D721Med (cell line): ENCODE measurements at regions not wholly inside any gene's neighbourhood (a gene's known extent, or its start where the extent isn't known, plus 50 kb on each side); places are given as distances from the start of the nearest gene placed in this dataset.

Experiments
- DNase-seq: peaks from one replicate; pipeline ENCODE4 v3.0.0; 2011; ENCODE audit warnings: low spot score; ENCODE audit not compliant: insufficient read length
- FAIRE-seq: peaks from 2 replicates; lab custom pipeline; 2011; peaks lifted over from hg19 to GRCh38; lab: Jason Lieb, UNC
- TF ChIP-seq, protein P1 (sequence below): IDR thresholded peaks from 2 replicates; pipeline ENCODE4 v1.5.1; 2012; ENCODE audit warnings: mild to moderate bottlenecking, control low read depth; ENCODE audit not compliant: insufficient read depth; ENCODE audit errors: missing control alignments

DNA sequence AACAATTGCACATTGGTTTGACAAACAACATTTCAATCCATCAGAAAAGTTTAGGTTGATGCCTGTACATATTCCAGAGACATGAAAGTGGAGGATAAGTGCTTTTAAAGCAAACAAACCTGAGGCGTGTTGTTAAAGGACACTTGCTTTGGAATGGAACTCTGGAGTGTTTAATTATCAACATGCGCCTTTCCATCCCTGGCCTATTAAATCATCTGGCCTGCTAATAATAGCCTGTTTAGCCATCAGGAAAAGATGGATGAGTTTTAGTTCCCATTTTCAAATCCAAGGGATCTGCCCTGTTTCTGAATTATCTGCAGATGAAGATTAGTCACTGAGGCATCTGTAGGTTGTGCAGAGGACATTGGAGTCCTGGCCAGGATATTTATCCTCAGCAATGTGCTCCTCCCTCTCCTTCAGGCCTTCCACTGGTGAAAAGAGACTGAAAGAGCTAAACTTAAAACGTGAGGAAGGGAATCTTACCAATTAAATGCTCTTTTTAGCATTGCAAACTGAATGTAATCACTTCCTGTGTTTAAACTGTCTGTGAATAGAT is 388.9 kb downstream of the PPARGC1A start:
- FAIRE-seq, result no peak
- TF ChIP-seq, protein P1, sequence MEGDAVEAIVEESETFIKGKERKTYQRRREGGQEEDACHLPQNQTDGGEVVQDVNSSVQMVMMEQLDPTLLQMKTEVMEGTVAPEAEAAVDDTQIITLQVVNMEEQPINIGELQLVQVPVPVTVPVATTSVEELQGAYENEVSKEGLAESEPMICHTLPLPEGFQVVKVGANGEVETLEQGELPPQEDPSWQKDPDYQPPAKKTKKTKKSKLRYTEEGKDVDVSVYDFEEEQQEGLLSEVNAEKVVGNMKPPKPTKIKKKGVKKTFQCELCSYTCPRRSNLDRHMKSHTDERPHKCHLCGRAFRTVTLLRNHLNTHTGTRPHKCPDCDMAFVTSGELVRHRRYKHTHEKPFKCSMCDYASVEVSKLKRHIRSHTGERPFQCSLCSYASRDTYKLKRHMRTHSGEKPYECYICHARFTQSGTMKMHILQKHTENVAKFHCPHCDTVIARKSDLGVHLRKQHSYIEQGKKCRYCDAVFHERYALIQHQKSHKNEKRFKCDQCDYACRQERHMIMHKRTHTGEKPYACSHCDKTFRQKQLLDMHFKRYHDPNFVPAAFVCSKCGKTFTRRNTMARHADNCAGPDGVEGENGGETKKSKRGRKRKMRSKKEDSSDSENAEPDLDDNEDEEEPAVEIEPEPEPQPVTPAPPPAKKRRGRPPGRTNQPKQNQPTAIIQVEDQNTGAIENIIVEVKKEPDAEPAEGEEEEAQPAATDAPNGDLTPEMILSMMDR, result no peak

DNA sequence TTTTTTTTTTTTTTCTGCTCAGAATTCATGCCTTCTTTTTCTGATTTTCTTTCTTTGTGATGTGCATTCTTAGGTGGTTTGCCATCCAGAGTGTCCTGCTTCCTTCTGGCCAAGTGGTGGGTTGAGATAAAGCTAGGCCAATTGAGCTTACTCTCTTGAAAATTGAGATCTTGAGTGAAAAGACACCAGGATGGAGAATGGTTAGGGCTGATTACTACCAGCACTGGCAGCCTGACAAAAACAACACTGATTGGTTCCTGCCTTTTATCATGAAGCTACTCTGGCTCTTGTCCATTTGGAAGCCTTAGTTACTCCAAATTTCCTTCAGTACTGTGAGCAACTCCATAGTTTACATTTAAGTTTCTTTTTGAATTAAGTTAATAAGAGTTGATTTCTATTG is 404.0 kb downstream of the PPARGC1A start:
- FAIRE-seq, result no peak
- TF ChIP-seq, protein P1, result no peak
- DNase-seq, result no peak

More for the DNA sequence above, 388.9 kb downstream of the PPARGC1A start:
- DNase-seq, result no peak

DNA sequence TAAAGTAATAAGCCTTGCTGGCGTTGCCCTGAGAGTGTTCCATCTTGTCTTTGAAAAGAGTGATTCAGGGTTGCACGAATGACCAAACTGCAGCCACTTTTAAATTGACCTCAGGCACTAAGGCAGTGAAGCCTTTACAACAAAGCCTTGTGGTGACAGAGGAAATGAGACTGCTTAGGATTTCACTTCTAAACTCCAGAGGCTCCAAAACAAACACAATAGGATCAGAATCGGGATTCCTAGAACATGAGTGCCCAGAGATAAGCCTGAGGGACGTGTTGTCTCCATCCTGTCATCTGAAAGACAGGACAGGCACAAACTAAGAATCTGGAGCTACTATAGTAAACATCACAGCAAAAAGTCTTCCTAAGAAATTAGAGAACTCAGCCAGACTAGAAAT is 405.2 kb downstream of the PPARGC1A start:
- no peak for DNase-seq
- FAIRE-seq, result no peak
- TF ChIP-seq, protein P1, result no peak

DNA sequence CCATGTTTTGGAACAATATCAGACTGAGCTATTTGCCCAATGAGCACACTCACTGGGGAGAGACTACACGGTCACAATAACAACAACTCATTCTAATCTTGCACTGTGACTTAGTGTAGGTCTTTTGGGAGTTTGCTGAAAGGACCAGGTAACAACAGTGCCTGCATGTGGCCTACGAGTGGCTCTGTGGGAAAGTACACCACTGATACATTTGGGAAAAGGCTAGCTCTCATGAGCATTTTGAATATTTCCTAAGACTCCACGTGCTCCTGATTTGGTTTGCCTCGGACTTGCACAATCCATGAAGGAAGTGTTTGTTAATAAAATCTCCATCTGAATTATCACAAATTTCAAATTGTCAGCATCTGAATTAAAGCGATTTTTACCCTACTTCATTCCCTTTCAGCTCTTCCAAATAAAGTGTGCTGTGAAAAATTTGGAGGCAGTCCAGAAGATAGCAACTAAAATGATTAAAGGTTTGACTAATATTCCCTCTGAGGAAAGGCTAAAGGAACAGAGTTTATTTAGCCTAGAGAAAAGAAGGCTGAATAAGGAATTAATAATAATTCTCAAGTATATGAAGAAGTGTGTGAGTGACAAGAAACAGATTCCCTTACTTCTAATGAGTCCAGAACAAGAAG is 406.4 kb downstream of the PPARGC1A start:
- TF ChIP-seq, protein P1, result no peak
- FAIRE-seq (no peak), DNase-seq (no peak)

DNA sequence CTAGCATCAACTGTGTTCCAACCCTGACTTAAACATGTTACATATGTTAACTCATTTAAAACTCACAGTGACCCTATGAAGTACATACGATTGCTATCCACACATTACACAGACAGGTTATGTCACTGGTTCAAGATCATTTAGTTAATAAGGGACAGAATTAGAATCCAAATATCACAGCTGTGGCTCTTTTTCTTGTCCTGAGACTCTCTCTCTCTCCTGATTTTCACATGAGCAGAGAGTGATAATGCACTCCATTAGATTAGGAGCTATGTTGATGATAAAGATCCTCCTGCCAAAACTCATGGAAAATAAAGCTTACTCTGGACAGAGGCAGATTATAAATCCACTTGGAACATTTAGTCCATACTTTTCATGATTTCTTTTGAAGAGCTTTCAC is 408.3 kb downstream of the PPARGC1A start:
- DNase-seq, result no peak
- TF ChIP-seq, protein P1, result no peak
- no peak for FAIRE-seq

DNA sequence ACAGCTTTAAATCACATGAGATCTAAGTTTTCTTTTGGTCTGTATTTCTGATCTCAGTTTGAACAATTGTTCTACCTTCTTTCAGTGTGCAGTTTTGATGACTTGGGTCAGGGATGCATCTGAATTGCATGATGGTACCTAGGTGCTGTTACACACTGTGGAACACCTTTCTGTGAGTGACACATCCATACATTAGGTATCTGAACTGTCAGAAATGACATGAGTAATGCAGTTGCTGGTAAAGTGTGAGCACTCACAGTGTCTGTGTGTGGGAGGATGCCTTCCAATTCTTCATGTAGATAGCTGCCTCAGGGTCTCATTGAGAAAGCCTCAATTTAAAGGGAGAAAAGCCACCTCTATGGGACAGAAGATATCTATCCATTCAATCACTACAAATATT is 411.9 kb downstream of the PPARGC1A start:
- TF ChIP-seq, protein P1, result no peak
- DNase-seq (no peak), FAIRE-seq (no peak)

DNA sequence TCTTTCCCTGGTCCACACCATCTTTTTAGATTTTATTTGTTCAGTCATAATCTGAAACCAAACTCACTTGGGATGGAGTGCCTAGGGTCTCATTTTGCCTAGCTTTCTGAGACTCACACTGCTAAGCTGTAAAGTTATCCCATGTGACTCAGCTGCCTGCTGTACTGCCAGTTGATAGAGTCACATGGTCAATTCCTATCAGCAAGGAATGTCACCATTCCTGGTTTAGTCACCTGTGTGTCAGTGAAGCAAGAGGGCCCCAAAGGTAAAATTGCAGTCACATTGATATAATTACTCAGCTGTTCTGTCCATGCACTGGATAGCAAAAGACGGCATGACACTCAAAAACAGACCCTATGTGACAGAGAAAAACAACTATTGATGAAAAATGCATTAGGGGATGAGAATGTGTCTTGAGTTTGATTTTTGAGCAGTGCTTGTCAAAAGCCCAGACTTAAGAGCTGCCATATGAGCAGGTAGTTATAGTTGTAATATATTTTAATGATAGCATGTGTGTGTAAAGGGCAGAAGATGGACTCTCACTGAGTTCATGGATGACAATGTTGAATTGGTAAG is 413.2 kb downstream of the PPARGC1A start:
- no peak for DNase-seq
- TF ChIP-seq, protein P1, result no peak
- no peak for FAIRE-seq
